HepG2 (cell line): ENCODE measurements at regions not wholly inside any gene's neighbourhood (a gene's known extent, or its start where the extent isn't known, plus 50 kb on each side); places are given as distances from the start of the nearest gene placed in this dataset.

Experiments used
- ATAC-seq: fragments of 200-7000 bp; cut with Tn5 transposase; 3 replicates; pipeline ENCODE4 v1.9.1; 2020; ENCODE audit warnings: mild to moderate bottlenecking, moderate library complexity
- BruUV-seq: library from RNA; stranded (reverse); fragments of 400-500 nt; replicated peaks from 2 replicates; lab custom pipeline; 2021; lab: Mats Ljungman, UMichigan
- CTCF ChIA-PET: fragments of 300-600 bp; formaldehyde crosslinking; extraction: SDS; loops from one replicate; lab custom pipeline; 2021; ENCODE audit warnings: low total read pairs, inconsistent platforms, low intra/inter-chr PET ratio; lab: Yijun Ruan, JAX
- POLR2A ChIA-PET: fragments of 350-600 bp; sonication (Branson Sonifier 250); formaldehyde crosslinking; loops from one replicate; lab custom pipeline; 2020; ENCODE audit warnings: antibody characterized with exemption, inconsistent platforms; lab: Yijun Ruan, JAX
- DNase-seq: peaks from one replicate; pipeline ENCODE4 v3.0.0-alpha.2; 2015; ENCODE audit warnings: low spot score
- FAIRE-seq: peaks from 3 replicates; lab custom pipeline; 2011; peaks lifted over from hg19 to GRCh38; lab: Jason Lieb, UNC
- H2AFZ ChIP-seq: one replicate; pipeline ENCODE4 v1.6.1; 2011; ENCODE audit warnings: low read length, inconsistent platforms
- H3K27ac ChIP-seq: fragments of 300-600 bp; 3 replicates; pipeline ENCODE4 v1.8.0; 2011; ENCODE audit warnings: mixed run types, mild to moderate bottlenecking, mixed read lengths, low read length, inconsistent platforms; ENCODE audit not compliant: insufficient read depth; ENCODE audit errors: extremely low read length
- H3K27me3 ChIP-seq, 2 experiments: fragments of 200-600 bp in 1 of 2; 2 replicates in 1 of 2; 3 replicates in 1 of 2; pipeline versions ENCODE4 v1.6.0 to v1.8.0; 2011; ENCODE audit warnings: low read length in 2 of 2, mild to moderate bottlenecking in 2 of 2, moderate library complexity in 2 of 2, inconsistent platforms in 1 of 2; ENCODE audit not compliant: insufficient read depth in 2 of 2, control insufficient read depth in 1 of 2
- H3K36me3 ChIP-seq, 2 experiments: fragments of 200-600 bp in 1 of 2; replicated peaks in 1 of 2; 2 replicates in 1 of 2; 3 replicates in 1 of 2; pipeline versions ENCODE4 v1.5.1 to v1.8.0; 2011; ENCODE audit warnings: low read length in 2 of 2, inconsistent platforms in 1 of 2; ENCODE audit not compliant: insufficient read depth in 2 of 2, control insufficient read depth in 1 of 2
- H3K4me1 ChIP-seq: 2 replicates; pipeline ENCODE4 v1.5.1; 2012; ENCODE audit warnings: low read length, inconsistent platforms; ENCODE audit not compliant: insufficient read depth
- H3K4me2 ChIP-seq: 2 replicates; pipeline ENCODE4 v1.6.0; 2011; ENCODE audit warnings: low read depth, low read length, inconsistent platforms
- H3K4me3 ChIP-seq, 3 experiments: fragments of 200-600 bp in 1 of 3; sonication (generic), shearing (Covaris generic) in 1 of 3; replicated peaks in 1 of 3; 2 replicates each; pipeline ENCODE4 v1.5.1; 2011 to 2016; ENCODE audit warnings: low read length in 3 of 3, inconsistent platforms in 2 of 3, low read depth in 2 of 3, mild to moderate bottlenecking in 2 of 3, control low read depth in 1 of 3, mixed read lengths in 1 of 3; ENCODE audit not compliant: insufficient read depth in 1 of 3
- H3K79me2 ChIP-seq: one replicate; pipeline ENCODE4 v1.6.1; 2011; ENCODE audit warnings: low read length, inconsistent platforms; ENCODE audit not compliant: insufficient read depth
- H3K9ac ChIP-seq: 2 replicates; pipeline ENCODE4 v1.6.0; 2011; ENCODE audit warnings: mild to moderate bottlenecking, low read depth, low read length, inconsistent platforms; ENCODE audit not compliant: insufficient read depth
- H3K9me3 ChIP-seq: 2 replicates; pipeline ENCODE4 v1.5.1; 2012; ENCODE audit warnings: mild to moderate bottlenecking, low read length
- H4K20me1 ChIP-seq: 2 replicates; pipeline ENCODE4 v1.6.0; 2011; ENCODE audit warnings: inconsistent platforms, mild to moderate bottlenecking, low read length, moderate library complexity; ENCODE audit not compliant: insufficient read depth
- CERS6 ChIP-seq: sonication (generic); formaldehyde crosslinking; IDR thresholded peaks from 2 replicates; pipeline ENCODE4 v1.5.0; 2020; ENCODE audit warnings: missing genetic modification reagents
- ELK4 ChIP-seq: sonication (generic); formaldehyde crosslinking; IDR thresholded peaks from 2 replicates; pipeline ENCODE4 v1.9.0; 2021; ENCODE audit warnings: missing genetic modification reagents, borderline replicate concordance
- MAFF ChIP-seq: IDR thresholded peaks from 2 replicates; pipeline ENCODE4 v1.6.1; 2011; ENCODE audit warnings: low read depth, low read length, improper control_type of control experiment
- MAFK ChIP-seq, 2 experiments: IDR thresholded peaks in 1 of 2; conservative IDR thresholded peaks in 1 of 2; 2 replicates each; pipeline ENCODE4 v1.6.1; 2011; ENCODE audit warnings: improper control_type of control experiment in 2 of 2, low read length in 2 of 2
- PCBP1 ChIP-seq: fragments of 200-400 bp; formaldehyde crosslinking; IDR thresholded peaks from 2 replicates; pipeline ENCODE4 v1.6.1; 2017; ENCODE audit warnings: mild to moderate bottlenecking, low read depth, low read length, borderline replicate concordance
- WIZ ChIP-seq: sonication (generic); formaldehyde crosslinking; IDR thresholded peaks from 2 replicates; pipeline ENCODE4 v1.5.1; 2020; ENCODE audit warnings: mild to moderate bottlenecking, missing genetic modification reagents
- ZBTB44 ChIP-seq: sonication (generic); formaldehyde crosslinking; IDR thresholded peaks from 2 replicates; pipeline ENCODE4 v1.4.0; 2020; ENCODE audit warnings: missing genetic modification reagents
- ZBTB7B ChIP-seq: sonication (generic); formaldehyde crosslinking; IDR thresholded peaks from 2 replicates; pipeline ENCODE4 v1.4.0; 2020; ENCODE audit warnings: missing genetic modification reagents
- ZNF333 ChIP-seq: sonication (generic); formaldehyde crosslinking; IDR thresholded peaks from 2 replicates; pipeline ENCODE4 v1.4.0; 2020; ENCODE audit warnings: mild to moderate bottlenecking, missing genetic modification reagents, borderline replicate concordance
- ZNF414 ChIP-seq: sonication (generic); formaldehyde crosslinking; IDR thresholded peaks from 2 replicates; pipeline ENCODE4 v1.5.0; 2020; ENCODE audit warnings: missing genetic modification reagents
- ZNF839 ChIP-seq: sonication (generic); formaldehyde crosslinking; IDR thresholded peaks from 2 replicates; pipeline ENCODE4 v1.4.0; 2020; ENCODE audit warnings: missing genetic modification reagents, mild to moderate bottlenecking, borderline replicate concordance
- ZNF841 ChIP-seq: sonication (generic); formaldehyde crosslinking; IDR thresholded peaks from 2 replicates; pipeline ENCODE4 v1.8.1; 2023; ENCODE audit warnings: missing genetic modification reagents, borderline replicate concordance
- WGBS: methylation state at CpG from one replicate; pipeline ENCODE4 v1.1.6; 2017; ENCODE audit warnings: low lambda C conversion rate; 5-methylcytosine and 5-hydroxymethylcytosine counted together
- in situ Hi-C: cut with HindIII; loops from 2 replicates; pipeline ENCODE4 v1.10.0; 2017; ENCODE audit warnings: low pct_unique_long_range_greater_than_20kb; ENCODE audit not compliant: extremely low pct_ligation_motif_present
- intact Hi-C: fragments of 100-400 bp; cut with micrococcal nuclease; formaldehyde crosslinking; loops from one replicate; pipeline ENCODE4 v1.10.0; 2022; ENCODE audit not compliant: unreplicated experiment

GRCh38 chr5:117160391-117160790, 585.8 kb upstream of the SEMA6A start:
- H3K36me3 ChIP-seq: no peaks in the 10 kb centered on the region
- no peak overlapping the region for H2AFZ ChIP-seq
- ATAC-seq (no peak), FAIRE-seq (no peak), DNase-seq (no peak)
- in situ Hi-C loops: no loop called here
- no peaks in the 10 kb centered on the region for H3K79me2 ChIP-seq
- BruUV-seq: no TSS peak
- CTCF ChIA-PET: no interaction called here
- H3K27me3 ChIP-seq: no peaks in the 10 kb centered on the region; a peak in 1 of 5 replicates
- POLR2A ChIA-PET: no interaction called here
- H3K4me3 ChIP-seq: no peak overlapping the region
- H3K27ac ChIP-seq: no peak overlapping the region
- H3K9ac ChIP-seq: no peak overlapping the region
- H3K9me3 ChIP-seq: no peaks in the 10 kb centered on the region
- 0% methylated on average over 2 of the region's 2 CpGs for WGBS
- no peaks in the 10 kb centered on the region for H4K20me1 ChIP-seq
- no peaks in the 10 kb centered on the region for H3K4me1 ChIP-seq
- intact Hi-C loops: no loop called here
- no peak overlapping the region for H3K4me2 ChIP-seq
- TF ChIP-seq ZNF414 (CRISPR knock-in tag) (no peak), ELK4 (CRISPR knock-in tag) (no peak), MAFK (conservative IDR thresholded peaks at IDR 0.05 in 1 of 2, IDR thresholded peaks at IDR 0.05 in 1 of 2; ENCODE audit: low read length in 2 of 2) (peak; percentile 45 to 72; a peak in 3 of 4 replicates), MAFF (peak; percentile 63), PCBP1 (no peak)
- TF ChIP-seq, all 625 proteins: peak for 2

GRCh38 chr5:117149312-117149711, 574.7 kb upstream of the SEMA6A start:
- Histone ChIP-seq H3K4me1 (no peaks in the 10 kb centered on the region), H3K4me2 (no peak overlapping the region), H3K9me3 (no peaks in the 10 kb centered on the region), H3K36me3 (no peaks in the 10 kb centered on the region), H4K20me1 (no peaks in the 10 kb centered on the region), H3K4me3 (no peak overlapping the region), H2AFZ (no peak overlapping the region), H3K27me3 (no peaks in the 10 kb centered on the region), H3K27ac (no peak overlapping the region), H3K79me2 (no peaks in the 10 kb centered on the region), H3K9ac (no peak overlapping the region)
- WGBS: 20% methylated on average over 4 of the region's 4 CpGs
- in situ Hi-C loops (no loop called here), intact Hi-C loops (no loop called here)
- ChIA-PET CTCF (no interaction called here), POLR2A (no interaction called here)
- FAIRE-seq (no peak), DNase-seq (no peak), ATAC-seq (no peak)
- no TSS peak for BruUV-seq
- no peak for TF ChIP-seq ZNF333 (CRISPR knock-in tag)
- TF ChIP-seq ZNF839 (CRISPR knock-in tag): no peak
- no peak for TF ChIP-seq ZBTB7B
- no peak for TF ChIP-seq WIZ (CRISPR knock-in tag)
- TF ChIP-seq CERS6: no peak
- TF ChIP-seq MAFF: no peak
- TF ChIP-seq ZNF841 (CRISPR knock-in tag): no peak
- no peak for TF ChIP-seq ZBTB44 (CRISPR knock-in tag)
